H1 (cell line): ENCODE measurements at regions not wholly inside any gene's neighbourhood (a gene's known extent, or its start where the extent isn't known, plus 50 kb on each side); places are given as distances from the start of the nearest gene placed in this dataset.

Experiments
- CTCF ChIA-PET: fragments of 300-600 bp; sonication (Branson Sonifier 250); formaldehyde crosslinking; loops from one replicate; lab custom pipeline; 2021; ENCODE audit not compliant: partially characterized antibody; lab: Charles Lee
- POLR2A ChIA-PET: fragments of 300-600 bp; sonication (Branson Sonifier 250); formaldehyde crosslinking; loops from one replicate; lab custom pipeline; 2021; ENCODE audit warnings: inconsistent platforms; ENCODE audit not compliant: partially characterized antibody; lab: Charles Lee
- DNase-seq, 2 experiments: peaks; one replicate each; pipeline versions ENCODE4 v3.0.0 to v3.0.0-alpha.2; 2010 to 2022; ENCODE audit warnings: low spot score in 2 of 2, low read depth in 1 of 2, mixed read lengths in 1 of 2
- FAIRE-seq: peaks from 2 replicates; lab custom pipeline; 2011; peaks lifted over from hg19 to GRCh38; lab: Jason Lieb, UNC
- H2AFZ ChIP-seq: 2 replicates; pipeline ENCODE4 v1.8.1; 2012; ENCODE audit warnings: low read length, inconsistent platforms
- H2AK5ac ChIP-seq: 2 replicates; pipeline ENCODE4 v1.6.1; 2013; ENCODE audit warnings: low read depth, low read length
- H2BK120ac ChIP-seq: replicated peaks from 2 replicates; pipeline ENCODE3; 2013; ENCODE audit warnings: low read depth, low read length, inconsistent platforms
- H2BK12ac ChIP-seq: 2 replicates; pipeline ENCODE4 v1.6.1; 2013; ENCODE audit warnings: low read depth, low read length
- H2BK15ac ChIP-seq: 2 replicates; pipeline ENCODE4 v1.6.1; 2013; ENCODE audit warnings: low read length
- H2BK20ac ChIP-seq: 2 replicates; pipeline ENCODE4 v1.6.1; 2013; ENCODE audit warnings: low read length
- H2BK5ac ChIP-seq: 2 replicates; pipeline ENCODE4 v1.6.1; 2013; ENCODE audit warnings: low read depth, low read length
- H3K14ac ChIP-seq: 2 replicates; pipeline ENCODE4 v1.6.1; 2013; ENCODE audit warnings: inconsistent platforms; ENCODE audit not compliant: insufficient read length
- H3K18ac ChIP-seq: 2 replicates; pipeline ENCODE4 v1.6.1; 2013; ENCODE audit warnings: low read length; ENCODE audit errors: extremely low read depth
- H3K23ac ChIP-seq: 2 replicates; pipeline ENCODE4 v1.6.1; 2013; ENCODE audit warnings: inconsistent platforms; ENCODE audit not compliant: insufficient read length
- H3K23me2 ChIP-seq: 2 replicates; pipeline ENCODE4 v1.6.1; 2013; ENCODE audit warnings: low read depth, low read length
- H3K27ac ChIP-seq: 2 replicates; pipeline ENCODE4 v1.6.1; 2011; ENCODE audit warnings: low read depth, low read length, inconsistent platforms
- H3K27me3 ChIP-seq, 4 experiments: replicated peaks in 1 of 4; 1 replicate in 1 of 4; 2 replicates in 3 of 4; pipeline versions ENCODE4 v1.6.1 to v1.8.1; 2011 to 2013; ENCODE audit warnings: low read length in 3 of 4, mild to moderate bottlenecking in 3 of 4, inconsistent platforms in 2 of 4, mixed read lengths in 2 of 4, moderate library complexity in 1 of 4; ENCODE audit not compliant: control insufficient read depth in 3 of 4, insufficient read depth in 3 of 4; ENCODE audit errors: extremely low read depth in 1 of 4
- H3K36me3 ChIP-seq, 4 experiments: 2 replicates each; pipeline versions ENCODE4 v1.6.1 to v1.8.1; 2011 to 2013; ENCODE audit warnings: mild to moderate bottlenecking in 4 of 4, low read length in 3 of 4, moderate library complexity in 2 of 4, control low read depth in 1 of 4, inconsistent platforms in 1 of 4; ENCODE audit not compliant: insufficient read depth in 4 of 4, control insufficient read depth in 2 of 4
- H3K4ac ChIP-seq: replicated peaks from 2 replicates; pipeline ENCODE3; 2013; ENCODE audit warnings: low read length, low read depth, mixed read lengths, inconsistent platforms; ENCODE audit not compliant: insufficient read length
- H3K4me1 ChIP-seq, 4 experiments: replicated peaks in 1 of 4; 1 replicate in 1 of 4; 2 replicates in 3 of 4; pipeline versions ENCODE4 v1.6.1 to v1.8.1; 2011 to 2013; ENCODE audit warnings: low read length in 3 of 4, inconsistent platforms in 2 of 4, mixed read lengths in 1 of 4; ENCODE audit not compliant: insufficient read depth in 4 of 4, control insufficient read depth in 3 of 4
- H3K4me2 ChIP-seq, 2 experiments: 2 replicates each; pipeline versions ENCODE4 v1.6.1 to v1.8.1; 2011 to 2013; ENCODE audit warnings: low read depth in 2 of 2, low read length in 2 of 2, control low read depth in 1 of 2, inconsistent platforms in 1 of 2, mild to moderate bottlenecking in 1 of 2; ENCODE audit not compliant: insufficient read depth in 1 of 2
- H3K4me3 ChIP-seq, 4 experiments: fragments of 200-600, 300-600 bp in 1 of 4; sonication (generic), shearing (Covaris generic), sonication (Bioruptor Twin) in 1 of 4; 2 replicates each; pipeline versions ENCODE4 v1.5.1 to v1.8.1; 2011 to 2016; ENCODE audit warnings: low read length in 4 of 4, low read depth in 3 of 4, control low read depth in 2 of 4, inconsistent platforms in 2 of 4, mild to moderate bottlenecking in 2 of 4, mixed read lengths in 1 of 4, moderate library complexity in 1 of 4; ENCODE audit not compliant: insufficient read depth in 2 of 4; ENCODE audit errors: extremely low read depth in 1 of 4
- H3K56ac ChIP-seq: replicated peaks from 2 replicates; pipeline ENCODE3; 2013; ENCODE audit warnings: low read depth, mild to moderate bottlenecking, mixed read lengths, low read length, inconsistent platforms; ENCODE audit not compliant: insufficient read length
- H3K79me1 ChIP-seq: 2 replicates; pipeline ENCODE4 v1.6.1; 2013; ENCODE audit warnings: low read depth, low read length, control low read depth
- H3K79me2 ChIP-seq, 2 experiments: 2 replicates each; pipeline versions ENCODE4 v1.6.1 to v1.8.1; 2012 to 2013; ENCODE audit warnings: low read length in 2 of 2, mild to moderate bottlenecking in 2 of 2, inconsistent platforms in 1 of 2; ENCODE audit not compliant: insufficient read depth in 2 of 2, control insufficient read depth in 1 of 2
- H3K9ac ChIP-seq, 4 experiments: replicated peaks in 1 of 4; 1 replicate in 1 of 4; 2 replicates in 3 of 4; pipeline versions ENCODE4 v1.6.1 to v1.8.1; 2011 to 2013; ENCODE audit warnings: low read depth in 3 of 4, low read length in 3 of 4, control low read depth in 2 of 4, mild to moderate bottlenecking in 2 of 4, moderate library complexity in 2 of 4, inconsistent platforms in 1 of 4; ENCODE audit errors: extremely low read depth in 1 of 4
- H3K9me3 ChIP-seq, 2 experiments: 2 replicates each; pipeline versions ENCODE4 v1.6.1 to v1.8.1; 2012 to 2013; ENCODE audit warnings: mild to moderate bottlenecking in 2 of 2, moderate library complexity in 2 of 2, control low read depth in 1 of 2, inconsistent platforms in 1 of 2, low read depth in 1 of 2, low read length in 1 of 2, mixed read lengths in 1 of 2; ENCODE audit not compliant: insufficient read depth in 2 of 2
- H4K20me1 ChIP-seq, 2 experiments: replicated peaks in 1 of 2; 2 replicates each; pipeline versions ENCODE3 to v1.8.1; 2011 to 2013; ENCODE audit warnings: inconsistent platforms in 2 of 2, low read length in 2 of 2, mild to moderate bottlenecking in 1 of 2; ENCODE audit not compliant: insufficient read depth in 2 of 2, control insufficient read depth in 1 of 2
- H4K5ac ChIP-seq: 2 replicates; pipeline ENCODE4 v1.6.1; 2013; ENCODE audit warnings: low read length, low read depth, mixed read lengths, inconsistent platforms; ENCODE audit not compliant: insufficient read length
- H4K8ac ChIP-seq: 2 replicates; pipeline ENCODE4 v1.8.0; 2013; ENCODE audit warnings: mild to moderate bottlenecking, moderate library complexity, low read length, inconsistent platforms; ENCODE audit not compliant: insufficient read depth; ENCODE audit errors: extremely low read depth
- H4K91ac ChIP-seq: replicated peaks from 2 replicates; pipeline ENCODE3; 2013; ENCODE audit warnings: low read length, mixed read lengths, inconsistent platforms; ENCODE audit not compliant: insufficient read length
- CHD1 ChIP-seq: IDR thresholded peaks from 2 replicates; pipeline ENCODE4 v1.6.1; 2012; ENCODE audit warnings: low read depth, low read length, improper control_type of control experiment
- CREB1 ChIP-seq: IDR thresholded peaks from 2 replicates; pipeline ENCODE4 v1.6.1; 2012; ENCODE audit warnings: inconsistent platforms
- EGR1 ChIP-seq: IDR thresholded peaks from 2 replicates; pipeline ENCODE4 v1.6.1; 2011; ENCODE audit warnings: low read depth, low read length, borderline replicate concordance
- HDAC2 ChIP-seq, 2 experiments: fragments of 300-600 bp in 1 of 2; sonication (generic) in 1 of 2; IDR thresholded peaks; 2 replicates each; pipeline ENCODE4 v1.6.1; 2011 to 2012; ENCODE audit warnings: low read depth in 2 of 2, low read length in 2 of 2, mild to moderate bottlenecking in 2 of 2, moderate library complexity in 2 of 2, borderline replicate concordance in 1 of 2, inconsistent platforms in 1 of 2
- HDAC6 ChIP-seq: IDR thresholded peaks from one replicate; pipeline ENCODE4 v1.7.1; 2012; ENCODE audit warnings: low read depth, mild to moderate bottlenecking, inconsistent platforms, low read length, moderate library complexity
- JUN ChIP-seq: IDR thresholded peaks from 2 replicates; pipeline ENCODE4 v1.6.1; 2011; ENCODE audit warnings: low read depth, mild to moderate bottlenecking, improper control_type of control experiment, low read length
- KDM1A ChIP-seq: fragments of 200-600, 300-600 bp; sonication (generic); IDR thresholded peaks from 2 replicates; pipeline ENCODE4 v1.7.1; 2016; ENCODE audit warnings: mild to moderate bottlenecking, low read length, borderline replicate concordance
- PHF8 ChIP-seq: fragments of 200-600 bp; sonication (generic); conservative IDR thresholded peaks from 2 replicates; pipeline ENCODE4 v1.7.1; 2012; ENCODE audit warnings: low read depth, mild to moderate bottlenecking, inconsistent platforms, low read length, moderate library complexity
- RAD21 ChIP-seq, 2 experiments: IDR thresholded peaks in 1 of 2; conservative IDR thresholded peaks in 1 of 2; 2 replicates each; pipeline ENCODE4 v1.6.1; 2011; ENCODE audit warnings: low read depth in 2 of 2, low read length in 2 of 2, improper control_type of control experiment in 1 of 2, inconsistent platforms in 1 of 2, mild to moderate bottlenecking in 1 of 2, moderate library complexity in 1 of 2
- RFX5 ChIP-seq: IDR thresholded peaks from 2 replicates; pipeline ENCODE4 v1.6.1; 2011; ENCODE audit warnings: low read depth, low read length, improper control_type of control experiment, borderline replicate concordance
- SP4 ChIP-seq: IDR thresholded peaks from 2 replicates; pipeline ENCODE4 v1.6.1; 2012; ENCODE audit warnings: low read length, inconsistent platforms
- TCF12 ChIP-seq: IDR thresholded peaks from 2 replicates; pipeline ENCODE4 v1.6.1; 2011; ENCODE audit warnings: low read depth, mild to moderate bottlenecking, low read length
- ZNF274 ChIP-seq: IDR thresholded peaks from 2 replicates; pipeline ENCODE4 v1.7.0; 2012; ENCODE audit warnings: low read length, borderline replicate concordance; ENCODE audit errors: extremely low read depth
- WGBS, 2 experiments: shearing (Covaris generic) in 1 of 2; methylation state at CpG; one replicate each; pipeline versions ENCODE4 v1.1.6 to v1.1.7; 2013 to 2015; ENCODE audit warnings: low lambda C conversion rate in 2 of 2, mixed read lengths in 2 of 2, inconsistent platforms in 1 of 2, low coverage in 1 of 2, missing lambda C conversion rate in 1 of 2; ENCODE audit not compliant: insufficient replicate concordance in 2 of 2, insufficient coverage in 1 of 2, insufficient read length in 1 of 2; ENCODE audit errors: extremely low coverage in 1 of 2, missing lambda C conversion rate in 1 of 2; 5-methylcytosine and 5-hydroxymethylcytosine counted together

- FAIRE-seq (no peak), DNase-seq (no peak)
- Histone ChIP-seq H3K9ac (no peak overlapping the region), H3K36me3 (no peaks in the 10 kb centered on the region), H3K27me3 (no peaks in the 10 kb centered on the region; a peak in 1 of 7 replicates), H2BK5ac (no peak overlapping the region), H4K20me1 (no peaks in the 10 kb centered on the region), H4K8ac (no peak overlapping the region), H3K4me3 (no peak overlapping the region), H3K27ac (no peak overlapping the region), H3K4ac (no peak overlapping the region), H2AFZ (no peak overlapping the region), H3K4me2 (no peak overlapping the region), H2AK5ac (no peak overlapping the region), H3K18ac (no peak overlapping the region), H2BK15ac (no peak overlapping the region), H3K56ac (no peak overlapping the region), H3K9me3 (no peaks in the 10 kb centered on the region), H3K79me1 (no peaks in the 10 kb centered on the region), H3K14ac (no peak overlapping the region), H3K23me2 (no peaks in the 10 kb centered on the region), H3K79me2 (no peaks in the 10 kb centered on the region), H3K4me1 (no peaks in the 10 kb centered on the region), H3K23ac (no peak overlapping the region), H4K5ac (no peak overlapping the region), H2BK20ac (no peak overlapping the region), H2BK12ac (no peak overlapping the region), H4K91ac (no peak overlapping the region), H2BK120ac (no peak overlapping the region)
- POLR2A ChIA-PET = no interaction called here
- CTCF ChIA-PET = interaction anchor here (0.8 to 7.8 kb wide), 4 partner anchors 8 to 235 kb away, joined by 3 to 69 read pairs (median 4); no protein-coding TSS in a partner anchor
- 93% methylated on average over 4 of the region's 4 CpGs; no CpG with 5 or more reads in 1 of the 2 experiments for WGBS, 2 experiments
- no peak for TF ChIP-seq HDAC2 (IDR thresholded peaks at IDR 0.05; ENCODE audit: borderline replicate concordance in 1 of 2, low read depth in 2 of 2, low read length in 2 of 2)
- no peak for TF ChIP-seq RAD21 (IDR thresholded peaks at IDR 0.05 in 1 of 2, conservative IDR thresholded peaks at IDR 0.05 in 1 of 2; ENCODE audit: low read depth in 2 of 2, low read length in 2 of 2)
- no peak for TF ChIP-seq PHF8
- TF ChIP-seq RFX5 = no peak
- TF ChIP-seq JUN = no peak
- TF ChIP-seq CREB1 = no peak
- no peak for TF ChIP-seq HDAC6
- TF ChIP-seq SP4 = no peak
- no peak for TF ChIP-seq ZNF274
- TF ChIP-seq TCF12 = no peak
- no peak for TF ChIP-seq EGR1
- TF ChIP-seq CHD1 = no peak
- no peak for TF ChIP-seq KDM1A
Measured at GRCh38 chr10:91012502-91012901, 91.6 kb upstream of the ANKRD1 start.
